Activated B cell treated with CpG ODN at 0.5 μM for 24 hours (primary cell): ENCODE measurements at regions not wholly inside any gene's neighbourhood (a gene's known extent, or its start where the extent isn't known, plus 50 kb on each side); places are given as distances from the start of the nearest gene placed in this dataset.

ENCODE experiments used
- ATAC-seq: fragments of 200-7000 bp; cut with Tn5 transposase; one replicate; pipeline ENCODE4 v1.10.0; 2021; ENCODE audit warnings: low read depth, mild to moderate bottlenecking, moderate library complexity
- CTCF ChIA-PET: fragments of 350-600 bp; sonication (Branson Sonifier 250); formaldehyde crosslinking; loops from one replicate; lab custom pipeline; 2021; ENCODE audit warnings: antibody characterized with exemption; lab: Charles Lee
- POLR2A ChIA-PET: fragments of 350-600 bp; sonication (Branson Sonifier 250); formaldehyde crosslinking; loops from one replicate; lab custom pipeline; 2021; ENCODE audit warnings: antibody characterized with exemption; lab: Charles Lee
- DNase-seq: peaks from one replicate; pipeline ENCODE4 v3.0.0; 2022
- H3K27ac Mint-ChIP-seq: one replicate; pipeline ENCODE4 v1.8.0; 2020; ENCODE audit warnings: mixed read lengths
- H3K27me3 Mint-ChIP-seq: one replicate; pipeline ENCODE4 v1.8.0; 2021; ENCODE audit warnings: mixed read lengths
- H3K36me3 Mint-ChIP-seq: one replicate; pipeline ENCODE4 v1.8.0; 2021; ENCODE audit warnings: low read depth, mixed read lengths
- H3K4me1 Mint-ChIP-seq: one replicate; pipeline ENCODE4 v1.8.0; 2021; ENCODE audit warnings: mixed read lengths
- H3K4me3 Mint-ChIP-seq: one replicate; pipeline ENCODE4 v1.8.0; 2020; ENCODE audit warnings: mild to moderate bottlenecking, mixed read lengths
- H3K9me3 Mint-ChIP-seq: one replicate; pipeline ENCODE4 v1.8.0; 2020; ENCODE audit warnings: mixed read lengths
- intact Hi-C: fragments of 100-400 bp; cut with micrococcal nuclease; formaldehyde crosslinking; loops from one replicate; pipeline ENCODE4 v1.15.1; 2024
- TF ChIP-seq, protein P1 (sequence below): fragments of 200-600 bp; IDR thresholded peaks from one replicate; pipeline ENCODE4 v1.8.0; 2022; ENCODE audit warnings: antibody characterized with exemption, mild to moderate bottlenecking

DNA sequence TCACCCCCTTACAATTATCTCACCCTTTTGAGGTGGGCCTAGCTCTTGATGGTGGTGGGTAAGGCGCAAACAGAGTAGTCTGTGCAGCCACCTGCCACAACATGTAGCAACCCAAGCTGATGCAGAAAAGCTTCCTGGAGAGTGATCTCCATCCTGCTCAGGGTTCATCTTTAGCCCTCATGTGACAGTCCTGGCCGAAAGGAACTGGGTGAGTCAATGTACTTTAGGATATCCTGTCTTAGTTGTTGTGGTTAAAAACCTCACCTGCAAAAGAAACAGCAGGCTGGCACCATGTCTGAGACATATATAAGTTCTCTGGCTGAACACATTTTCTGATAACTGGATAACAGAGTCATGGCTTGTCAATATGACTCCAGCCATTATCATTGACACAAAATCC is 183.5 kb upstream of the CPHXL start:
- intact Hi-C loops: no loop called here
- ChIA-PET CTCF (no interaction called here), POLR2A (no interaction called here)
- Mint-ChIP-seq H3K27me3 (no peaks in the 10 kb centered on the region), H3K9me3 (peaks cover 2% of the 10 kb centered on the region), H3K4me1 (no peaks in the 10 kb centered on the region), H3K27ac (no peak overlapping the region), H3K4me3 (no peak overlapping the region), H3K36me3 (no peaks in the 10 kb centered on the region)
- ATAC-seq (no peak), DNase-seq (no peak)
- TF ChIP-seq, protein P1, sequence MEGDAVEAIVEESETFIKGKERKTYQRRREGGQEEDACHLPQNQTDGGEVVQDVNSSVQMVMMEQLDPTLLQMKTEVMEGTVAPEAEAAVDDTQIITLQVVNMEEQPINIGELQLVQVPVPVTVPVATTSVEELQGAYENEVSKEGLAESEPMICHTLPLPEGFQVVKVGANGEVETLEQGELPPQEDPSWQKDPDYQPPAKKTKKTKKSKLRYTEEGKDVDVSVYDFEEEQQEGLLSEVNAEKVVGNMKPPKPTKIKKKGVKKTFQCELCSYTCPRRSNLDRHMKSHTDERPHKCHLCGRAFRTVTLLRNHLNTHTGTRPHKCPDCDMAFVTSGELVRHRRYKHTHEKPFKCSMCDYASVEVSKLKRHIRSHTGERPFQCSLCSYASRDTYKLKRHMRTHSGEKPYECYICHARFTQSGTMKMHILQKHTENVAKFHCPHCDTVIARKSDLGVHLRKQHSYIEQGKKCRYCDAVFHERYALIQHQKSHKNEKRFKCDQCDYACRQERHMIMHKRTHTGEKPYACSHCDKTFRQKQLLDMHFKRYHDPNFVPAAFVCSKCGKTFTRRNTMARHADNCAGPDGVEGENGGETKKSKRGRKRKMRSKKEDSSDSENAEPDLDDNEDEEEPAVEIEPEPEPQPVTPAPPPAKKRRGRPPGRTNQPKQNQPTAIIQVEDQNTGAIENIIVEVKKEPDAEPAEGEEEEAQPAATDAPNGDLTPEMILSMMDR: no peak

DNA sequence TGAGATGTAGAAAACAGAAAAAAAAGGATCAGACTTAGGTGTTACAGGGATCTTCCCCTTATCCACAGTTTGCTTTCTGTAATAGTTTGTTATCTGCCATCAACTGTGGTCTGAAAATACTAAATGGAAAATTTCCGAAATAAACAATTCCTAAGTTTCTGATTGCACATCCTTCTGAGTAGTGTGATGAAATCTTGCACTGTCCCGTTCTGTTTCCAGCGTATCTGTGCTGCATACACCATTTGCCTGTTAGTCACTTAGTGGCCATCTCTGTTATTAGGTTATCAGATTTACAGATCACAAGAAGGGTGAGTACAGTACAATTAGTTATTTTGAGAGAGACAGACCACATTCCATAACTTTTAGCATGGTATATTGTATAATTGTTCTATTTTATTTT is 185.6 kb upstream of the CPHXL start:
- TF ChIP-seq, protein P1: no peak
- intact Hi-C loops: no loop called here
- DNase-seq (no peak), ATAC-seq (no peak)
- no peak overlapping the region for H3K27ac Mint-ChIP-seq
- H3K9me3 Mint-ChIP-seq: peaks cover 2% of the 10 kb centered on the region
- no peaks in the 10 kb centered on the region for H3K27me3 Mint-ChIP-seq
- H3K4me1 Mint-ChIP-seq: no peaks in the 10 kb centered on the region
- no peak overlapping the region for H3K4me3 Mint-ChIP-seq
- no peaks in the 10 kb centered on the region for H3K36me3 Mint-ChIP-seq
- CTCF ChIA-PET: no interaction called here
- POLR2A ChIA-PET: no interaction called here

- no peaks in the 10 kb centered on the region for H3K9me3 Mint-ChIP-seq
- H3K27ac Mint-ChIP-seq: no peak overlapping the region
- no peaks in the 10 kb centered on the region for H3K27me3 Mint-ChIP-seq
- H3K4me1 Mint-ChIP-seq: no peaks in the 10 kb centered on the region
- CTCF ChIA-PET: no interaction called here
- no peak for ATAC-seq
- no peaks in the 10 kb centered on the region for H3K36me3 Mint-ChIP-seq
- no peak for DNase-seq
- intact Hi-C loops: no loop called here
- POLR2A ChIA-PET: no interaction called here
- TF ChIP-seq, protein P1: no peak
- H3K4me3 Mint-ChIP-seq: no peak overlapping the region
Measured at GRCh38 chr16:75913958-75914357, 187.7 kb upstream of the CPHXL start.

DNA sequence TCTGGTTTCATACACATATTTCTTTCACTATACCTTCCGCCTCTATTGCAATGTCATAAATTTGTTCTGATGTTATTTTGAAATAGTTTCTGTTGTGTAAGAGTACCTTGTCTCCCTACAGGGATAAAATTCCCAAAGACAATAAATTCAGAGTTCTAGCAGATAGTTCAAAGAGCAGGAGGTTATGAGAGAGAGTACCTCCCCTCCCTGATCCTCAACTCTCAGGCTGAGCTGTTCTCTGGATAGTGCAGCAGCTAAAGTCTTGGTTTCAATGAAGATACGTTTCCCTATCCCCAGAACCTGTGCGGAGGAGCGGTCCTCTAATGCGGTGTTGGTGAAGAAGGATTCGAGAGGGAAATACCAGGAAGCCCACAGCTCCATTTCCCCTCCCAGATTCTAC is 190.2 kb upstream of the CPHXL start:
- Mint-ChIP-seq H3K36me3 (no peaks in the 10 kb centered on the region), H3K9me3 (no peaks in the 10 kb centered on the region), H3K4me1 (no peaks in the 10 kb centered on the region), H3K27me3 (no peaks in the 10 kb centered on the region), H3K4me3 (no peak overlapping the region), H3K27ac (no peak overlapping the region)
- TF ChIP-seq, protein P1: no peak
- ChIA-PET CTCF (no interaction called here), POLR2A (no interaction called here)
- ATAC-seq (no peak), DNase-seq (no peak)
- intact Hi-C loops: no loop called here

- ATAC-seq: no peak
- Mint-ChIP-seq H3K27ac (no peak overlapping the region), H3K36me3 (no peaks in the 10 kb centered on the region), H3K4me3 (no peak overlapping the region), H3K27me3 (no peaks in the 10 kb centered on the region), H3K4me1 (no peaks in the 10 kb centered on the region), H3K9me3 (no peaks in the 10 kb centered on the region)
- CTCF ChIA-PET: no interaction called here
- POLR2A ChIA-PET: no interaction called here
- DNase-seq: no peak
- intact Hi-C loops: no loop called here
- TF ChIP-seq, protein P1: no peak
Measured at GRCh38 chr16:75918109-75918508, 191.8 kb upstream of the CPHXL start.
